IMR-90 (cell line): ENCODE measurements at regions not wholly inside any gene's neighbourhood (a gene's known extent, or its start where the extent isn't known, plus 50 kb on each side); places are given as distances from the start of the nearest gene placed in this dataset.

Experiments
- ATAC-seq: fragments of 200-7000 bp; cut with Tn5 transposase; 2 replicates; pipeline ENCODE4 v1.9.1; 2020; ENCODE audit warnings: low read depth, mild to moderate bottlenecking, moderate library complexity
- BruUV-seq: library from RNA; stranded (reverse); fragments of 400-500 nt; replicated peaks from 2 replicates; lab custom pipeline; 2021; lab: Mats Ljungman, UMichigan
- CTCF ChIA-PET: fragments of 300-600 bp; formaldehyde crosslinking; extraction: SDS; loops from one replicate; lab custom pipeline; 2021; ENCODE audit warnings: antibody characterized with exemption; lab: Yijun Ruan, JAX
- POLR2A ChIA-PET: fragments of 300-600 bp; sonication (Branson Sonifier 250); formaldehyde crosslinking; loops from one replicate; lab custom pipeline; 2022; ENCODE audit warnings: antibody characterized with exemption; ENCODE audit not compliant: unreplicated experiment; lab: Charles Lee
- DNase-seq: peaks from one replicate; pipeline ENCODE4 v3.0.0; 2013
- H2AFZ ChIP-seq: replicated peaks from 2 replicates; pipeline ENCODE3; 2013; ENCODE audit warnings: low read length, mild to moderate bottlenecking; ENCODE audit not compliant: poor library complexity
- H2AK5ac ChIP-seq: 2 replicates; pipeline ENCODE4 v1.6.1; 2013; ENCODE audit warnings: low read depth, low read length, inconsistent platforms
- H2AK9ac ChIP-seq: replicated peaks from 2 replicates; pipeline ENCODE3; 2013; ENCODE audit warnings: mild to moderate bottlenecking, low read depth, low read length, moderate library complexity; ENCODE audit not compliant: poor library complexity
- H2BK120ac ChIP-seq: 2 replicates; pipeline ENCODE4 v1.6.1; 2013; ENCODE audit warnings: low read depth, low read length, inconsistent platforms
- H2BK15ac ChIP-seq: 3 replicates; pipeline ENCODE4 v1.6.1; 2013; ENCODE audit warnings: low read depth, low read length, inconsistent platforms
- H2BK20ac ChIP-seq: 2 replicates; pipeline ENCODE4 v1.6.1; 2013; ENCODE audit warnings: low read depth, mild to moderate bottlenecking, inconsistent platforms, low read length, moderate library complexity
- H2BK5ac ChIP-seq: 2 replicates; pipeline ENCODE4 v1.6.1; 2013; ENCODE audit warnings: mild to moderate bottlenecking, low read depth, low read length, inconsistent platforms; ENCODE audit not compliant: poor library complexity, severe bottlenecking
- H3K14ac ChIP-seq: replicated peaks from 2 replicates; pipeline ENCODE4 v1.6.1; 2013; ENCODE audit warnings: low read depth, low read length, inconsistent platforms
- H3K18ac ChIP-seq: 2 replicates; pipeline ENCODE4 v1.6.1; 2013; ENCODE audit warnings: low read depth, low read length, control low read depth
- H3K23ac ChIP-seq: 2 replicates; pipeline ENCODE4 v1.6.1; 2013; ENCODE audit warnings: low read depth, low read length, inconsistent platforms
- H3K27ac ChIP-seq: 2 replicates; pipeline ENCODE4 v1.5.1; 2013; ENCODE audit warnings: mild to moderate bottlenecking, control low read depth, low read length; ENCODE audit not compliant: insufficient read depth
- H3K27me3 ChIP-seq: 2 replicates; pipeline ENCODE4 v1.6.1; 2013; ENCODE audit warnings: low read length; ENCODE audit not compliant: control insufficient read depth, insufficient read depth
- H3K36me3 ChIP-seq: 2 replicates; pipeline ENCODE4 v1.6.1; 2013; ENCODE audit warnings: low read length, mixed read lengths; ENCODE audit not compliant: control insufficient read depth, insufficient read depth
- H3K4ac ChIP-seq: 2 replicates; pipeline ENCODE4 v1.6.1; 2013; ENCODE audit warnings: low read depth, low read length, inconsistent platforms
- H3K4me1 ChIP-seq: 2 replicates; pipeline ENCODE4 v1.6.1; 2013; ENCODE audit warnings: low read length, mixed read lengths; ENCODE audit not compliant: control insufficient read depth, insufficient read depth
- H3K4me2 ChIP-seq: 2 replicates; pipeline ENCODE4 v1.6.1; 2013; ENCODE audit warnings: low read depth, mild to moderate bottlenecking, control low read depth, low read length, moderate library complexity
- H3K4me3 ChIP-seq: 2 replicates; pipeline ENCODE4 v1.5.1; 2013; ENCODE audit warnings: low read depth, mild to moderate bottlenecking, control low read depth, low read length, moderate library complexity; ENCODE audit not compliant: insufficient read depth
- H3K56ac ChIP-seq: 2 replicates; pipeline ENCODE4 v1.6.1; 2013; ENCODE audit warnings: low read length, inconsistent platforms; ENCODE audit not compliant: insufficient read depth; ENCODE audit errors: extremely low read depth
- H3K79me1 ChIP-seq, 2 experiments: 2 replicates each; pipeline ENCODE4 v1.6.1; 2013; ENCODE audit warnings: low read length in 2 of 2, inconsistent platforms in 1 of 2, low read depth in 1 of 2
- H3K9ac ChIP-seq: 2 replicates; pipeline ENCODE4 v1.6.1; 2013; ENCODE audit warnings: low read depth, low read length, control low read depth
- H3K9me1 ChIP-seq: 2 replicates; pipeline ENCODE4 v1.6.1; 2013; ENCODE audit warnings: low read length, inconsistent platforms; ENCODE audit not compliant: insufficient read depth
- H3K9me3 ChIP-seq: 2 replicates; pipeline ENCODE4 v1.6.1; 2013; ENCODE audit warnings: low read length; ENCODE audit not compliant: control insufficient read depth, insufficient read depth
- H4K20me1 ChIP-seq: 2 replicates; pipeline ENCODE4 v1.6.1; 2013; ENCODE audit warnings: low read length, inconsistent platforms; ENCODE audit not compliant: insufficient read depth
- H4K5ac ChIP-seq: 2 replicates; pipeline ENCODE4 v1.6.1; 2013; ENCODE audit warnings: mild to moderate bottlenecking, low read depth, low read length, control low read depth
- H4K8ac ChIP-seq, 2 experiments: 2 replicates each; pipeline ENCODE4 v1.6.1; 2013; ENCODE audit warnings: low read depth in 2 of 2, low read length in 2 of 2, control low read depth in 1 of 2, inconsistent platforms in 1 of 2
- H4K91ac ChIP-seq: 2 replicates; pipeline ENCODE4 v1.6.1; 2013; ENCODE audit warnings: low read depth, low read length, inconsistent platforms; ENCODE audit not compliant: insufficient read depth
- CHD1 ChIP-seq: IDR thresholded peaks from 2 replicates; pipeline ENCODE4 v1.6.1; 2012; ENCODE audit warnings: low read depth, low read length, improper control_type of control experiment
- FOS ChIP-seq: fragments of 150-350 bp; IDR thresholded peaks from 2 replicates; pipeline ENCODE4 v1.6.1; 2016; ENCODE audit warnings: low read depth, low read length
- MAZ ChIP-seq: IDR thresholded peaks from 2 replicates; pipeline ENCODE4 v1.6.1; 2012; ENCODE audit warnings: low read depth, mild to moderate bottlenecking, low read length, improper control_type of control experiment, moderate library complexity, borderline replicate concordance
- NFE2L2 ChIP-seq: fragments of 150-350 bp; IDR thresholded peaks from 2 replicates; pipeline ENCODE4 v1.6.1; 2016; ENCODE audit warnings: low read depth, mild to moderate bottlenecking, low read length
- RAD21 ChIP-seq: IDR thresholded peaks from 2 replicates; pipeline ENCODE4 v1.6.1; 2012; ENCODE audit warnings: low read length, improper control_type of control experiment
- RCOR1 ChIP-seq: IDR thresholded peaks from 2 replicates; pipeline ENCODE4 v1.6.1; 2012; ENCODE audit warnings: mild to moderate bottlenecking, low read length, improper control_type of control experiment; ENCODE audit not compliant: insufficient replicate concordance
- RFX5 ChIP-seq: IDR thresholded peaks from 2 replicates; pipeline ENCODE4 v1.8.0; 2012; ENCODE audit warnings: low read depth, mild to moderate bottlenecking, low read length, moderate library complexity
- WGBS, 2 experiments: methylation state at CpG; one replicate each; pipeline versions ENCODE4 v1.1.5 to v1.1.7; 2013; ENCODE audit warnings: missing lambda C conversion rate in 2 of 2; ENCODE audit not compliant: insufficient read length in 1 of 2; ENCODE audit errors: extremely low coverage in 2 of 2; 5-methylcytosine and 5-hydroxymethylcytosine counted together
- dilution Hi-C: fragments of 300-500 bp; cut with HindIII; formaldehyde crosslinking; loops from one replicate; pipeline ENCODE4 v1.14.3; 2018; ENCODE audit warnings: low sequenced_read_pairs; ENCODE audit not compliant: unreplicated experiment
- in situ Hi-C: fragments of 300-500 bp; cut with MboI; formaldehyde crosslinking; loops from 3 replicates; pipeline ENCODE4 v1.14.3; 2019; ENCODE audit warnings: low sequenced_read_pairs, inconsistent platforms, mixed read lengths
- intact Hi-C: fragments of 100-400 bp; cut with micrococcal nuclease; formaldehyde crosslinking; loops from 2 replicates; pipeline ENCODE4 v1.10.0; 2022

DNA sequence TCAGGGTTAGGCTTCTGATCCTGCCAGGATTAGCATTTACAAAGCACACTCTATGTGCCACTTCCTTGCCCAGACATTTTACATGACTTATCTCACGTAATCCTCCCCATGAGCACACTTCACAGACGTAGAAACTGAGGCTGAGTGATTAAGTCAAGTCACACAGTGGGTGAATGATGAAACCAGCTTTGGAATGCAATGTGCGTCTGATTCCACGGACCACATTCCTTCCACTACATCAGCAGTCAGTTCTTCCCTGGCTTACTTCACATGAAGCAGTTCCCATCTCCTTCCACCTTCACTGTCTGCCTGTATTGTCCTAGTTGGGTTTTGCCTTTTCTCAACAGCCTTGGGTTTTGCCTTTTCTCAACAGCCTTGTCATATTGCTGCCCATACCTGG, 134.3 kb upstream of the PPARGC1A start:
- Histone ChIP-seq H4K91ac (peak overlapping the region; percentile 36; the same call in 1 of the 2 replicates), H2BK20ac (peak overlapping the region; percentile 50), H3K79me1 (no peaks in the 10 kb centered on the region), H3K9me1 (peaks cover 5% of the 10 kb centered on the region), H3K23ac (no peak overlapping the region), H3K4ac (peak overlapping the region; percentile 5; the same call in 1 of the 2 replicates), H3K27ac (peak overlapping the region; percentile 70; the same call in 1 of the 2 replicates), H2BK15ac (peak overlapping the region; percentile 26; the same call in 1 of the 3 replicates), H3K56ac (no peak overlapping the region), H2BK120ac (peak overlapping the region; percentile 20; the same call in 1 of the 2 replicates), H2AFZ (no peak overlapping the region), H3K18ac (peak overlapping the region; percentile 75), H3K9ac (peak overlapping the region; percentile 21; the same call in 1 of the 2 replicates), H4K5ac (peak overlapping the region; percentile 86), H3K4me3 (no peak overlapping the region), H3K9me3 (no peaks in the 10 kb centered on the region), H4K20me1 (no peaks in the 10 kb centered on the region), H2AK5ac (peak overlapping the region; percentile 38), H2AK9ac (no peak overlapping the region), H2BK5ac (peak overlapping the region; percentile 35), H3K27me3 (no peaks in the 10 kb centered on the region; the same call in none of the 2 replicates), H4K8ac (peak overlapping the region; percentile 3 to 66; a peak in 3 of 4 replicates), H3K4me2 (peak overlapping the region; percentile 62), H3K36me3 (no peaks in the 10 kb centered on the region), H3K4me1 (peaks cover 7% of the 10 kb centered on the region), H3K14ac (peak overlapping the region; percentile 7; the same call in 1 of the 2 replicates)
- DNase-seq = peak; percentile 83
- peak; percentile 71 for ATAC-seq
- TF ChIP-seq RAD21 = no peak
- no peak for TF ChIP-seq FOS
- TF ChIP-seq RCOR1 = peak; percentile 43
- no peak for TF ChIP-seq NFE2L2
- no peak for TF ChIP-seq MAZ
- no peak for TF ChIP-seq RFX5
- no peak for TF ChIP-seq CHD1
- ChIA-PET CTCF (no interaction called here), POLR2A (no interaction called here)
- no TSS peak for BruUV-seq
- in situ Hi-C loops (no loop called here), dilution Hi-C loops (no loop called here), intact Hi-C loops (no loop called here)
- WGBS, 2 experiments = no CpG with 5 or more reads among the region's 4 CpGs
